ENCODE measurements at regions not wholly inside any gene's neighbourhood (a gene's known extent, or its start where the extent isn't known, plus 50 kb on each side); places are given as distances from the start of the nearest gene placed in this dataset.

- TF ChIP-seq CTCF (conservative IDR thresholded peaks at IDR 0.05; ENCODE audit: low read depth in 2 of 2), result no peak
- no peak for TF ChIP-seq EZH2phosphoT487 (IDR thresholded peaks at IDR 0.05; ENCODE audit: unreplicated experiment)
- no peak for TF ChIP-seq EZH2 (IDR thresholded peaks at IDR 0.05; ENCODE audit: low read depth, unreplicated experiment)
- TF ChIP-seq ZNF114 (CRISPR knock-in tag; IDR thresholded peaks at IDR 0.05), result no peak
- no peak for TF ChIP-seq POLR2AphosphoS5 (IDR thresholded peaks at IDR 0.05; ENCODE audit: low read depth)
- no peak for TF ChIP-seq CREB1 (CRISPR knock-in tag; IDR thresholded peaks at IDR 0.05; ENCODE audit: low read depth)
- no peak for TF ChIP-seq ETS1 (IDR thresholded peaks at IDR 0.05)
- TF ChIP-seq REST (IDR thresholded peaks at IDR 0.05; ENCODE audit: unreplicated experiment), result no peak
- no peak for TF ChIP-seq JUNB (IDR thresholded peaks at IDR 0.05; ENCODE audit: unreplicated experiment)
- TF ChIP-seq STAT1 (IDR thresholded peaks at IDR 0.05; ENCODE audit: unreplicated experiment), result no peak
- no peak for TF ChIP-seq NANOG (IDR thresholded peaks at IDR 0.05; ENCODE audit: borderline replicate concordance)
- TF ChIP-seq ZNF462 (CRISPR knock-in tag; IDR thresholded peaks at IDR 0.05), result no peak
Observed at GRCh38 chr5:2841208-2841607, 89.7 kb upstream of the IRX2 start.
